ENCODE measurements at regions not wholly inside any gene's neighbourhood (a gene's known extent, or its start where the extent isn't known, plus 50 kb on each side); places are given as distances from the start of the nearest gene placed in this dataset.

- DNase-seq (ENCODE audit: low read depth), result no peak
These were observed 94.9 kb downstream of the CEBPB start for GRCh38 chr20:50285376-50286173.

- DNase-seq (ENCODE audit: low read depth), result no peak
These were observed 95.5 kb downstream of the CEBPB start for GRCh38 chr20:50286174-50286511.

GRCh38 chr20:50286609-50287008, 96.0 kb downstream of the CEBPB start:
- DNase-seq (ENCODE audit: low read depth), result no peak

- DNase-seq (ENCODE audit: low read depth), result no peak
These were observed 96.9 kb downstream of the CEBPB start for GRCh38 chr20:50287512-50287911.

GRCh38 chr20:50288128-50288623, 97.5 kb downstream of the CEBPB start:
- no peak for DNase-seq (ENCODE audit: low read depth)

GRCh38 chr20:50289581-50289980, 99.0 kb downstream of the CEBPB start:
- no peak for DNase-seq (ENCODE audit: low read depth)

- DNase-seq (ENCODE audit: low read depth), result no peak
These were observed 99.5 kb downstream of the CEBPB start for GRCh38 chr20:50290112-50290511.

GRCh38 chr20:50290808-50291207, 100.2 kb downstream of the CEBPB start:
- DNase-seq (ENCODE audit: low read depth), result no peak

GRCh38 chr20:50291254-50292078, 100.8 kb downstream of the CEBPB start:
- no peak for DNase-seq (ENCODE audit: low read depth)

GRCh38 chr20:50292079-50292590, 101.5 kb downstream of the CEBPB start:
- DNase-seq (ENCODE audit: low read depth), result no peak

- DNase-seq (ENCODE audit: low read depth), result no peak
These were observed 102.1 kb downstream of the CEBPB start for GRCh38 chr20:50292591-50293283.

GRCh38 chr20:50293284-50294139, 102.9 kb downstream of the CEBPB start:
- DNase-seq (ENCODE audit: low read depth), result no peak

GRCh38 chr20:50294164-50295088, 103.8 kb downstream of the CEBPB start:
- no peak for DNase-seq (ENCODE audit: low read depth)

GRCh38 chr20:50295345-50295744, 104.7 kb downstream of the CEBPB start:
- DNase-seq (ENCODE audit: low read depth), result no peak

GRCh38 chr20:50295762-50296449, 105.3 kb downstream of the CEBPB start:
- no peak for DNase-seq (ENCODE audit: low read depth)

- DNase-seq (ENCODE audit: low read depth), result no peak
These were observed 106.1 kb downstream of the CEBPB start for GRCh38 chr20:50296450-50297375.

- no peak for DNase-seq (ENCODE audit: low read depth)
These were observed 107.1 kb downstream of the CEBPB start for GRCh38 chr20:50297498-50298376.
